DMS153 (cell line): ENCODE measurements at regions not wholly inside any gene's neighbourhood (a gene's known extent, or its start where the extent isn't known, plus 50 kb on each side); places are given as distances from the start of the nearest gene placed in this dataset.

Source experiments
- DNase-seq: peaks from one replicate; lab custom pipeline; 2025; lab: John Stamatoyannopoulos, UW

DNA sequence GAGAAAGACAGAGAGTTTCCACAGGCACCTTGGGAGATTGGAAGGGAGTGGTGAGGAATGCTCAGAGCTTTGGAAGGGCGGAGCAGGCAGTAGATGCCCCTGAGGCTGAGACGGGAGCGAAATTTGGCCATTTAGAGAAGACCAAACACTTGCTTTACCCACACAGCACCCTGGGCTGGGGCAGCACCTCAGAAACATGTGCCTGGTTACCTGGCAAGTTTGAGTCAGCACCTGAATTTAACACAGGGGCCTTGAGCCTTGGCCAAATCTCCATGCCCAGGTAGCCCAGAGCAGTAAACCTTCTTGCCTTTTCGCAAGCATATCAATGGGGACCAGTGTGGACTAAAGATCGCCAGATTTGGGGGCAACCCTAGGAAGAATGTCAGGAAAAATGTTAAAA lies 111.9 kb upstream of the NFE2L3 start:
- no peak for DNase-seq

DNA sequence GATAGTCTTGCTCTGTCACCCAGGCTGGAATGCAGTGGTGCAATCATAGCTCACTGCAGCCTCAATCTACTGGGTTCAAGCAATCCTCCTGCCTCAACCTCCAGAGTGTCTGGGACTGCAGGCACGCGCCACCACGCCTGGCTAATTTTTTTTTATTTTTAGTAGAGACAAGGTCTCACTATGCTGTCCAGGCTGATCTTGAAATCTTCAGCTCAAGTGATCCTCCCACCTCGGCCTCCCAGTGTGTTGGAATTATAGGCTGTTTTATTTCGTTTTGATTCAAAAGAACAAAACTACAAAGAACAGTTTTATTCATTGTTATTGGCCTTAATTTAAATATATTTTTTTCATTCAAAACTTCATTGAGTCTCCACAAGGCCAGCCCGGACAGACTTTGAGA lies 109.8 kb upstream of the NFE2L3 start:
- DNase-seq = no peak

DNA sequence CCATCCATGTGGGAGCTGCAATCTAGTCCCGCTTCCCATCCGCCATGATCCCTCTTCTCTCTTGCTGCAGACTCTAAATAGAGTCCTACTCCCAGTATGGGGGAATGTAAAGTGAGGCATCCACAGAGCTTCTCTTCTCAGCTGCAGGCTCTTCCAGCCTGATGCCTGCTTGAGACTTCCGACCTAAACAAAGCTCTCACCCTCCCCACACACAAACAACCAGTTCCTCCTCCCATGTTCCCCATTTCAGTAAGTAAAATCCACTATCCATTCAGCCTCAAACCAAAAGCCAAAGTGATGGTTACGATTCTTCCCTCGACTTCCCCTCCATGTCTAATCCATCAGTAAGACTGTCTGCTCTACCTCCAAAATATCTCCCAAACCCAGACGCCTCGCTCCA lies 108.2 kb upstream of the NFE2L3 start:
- no peak for DNase-seq

DNA sequence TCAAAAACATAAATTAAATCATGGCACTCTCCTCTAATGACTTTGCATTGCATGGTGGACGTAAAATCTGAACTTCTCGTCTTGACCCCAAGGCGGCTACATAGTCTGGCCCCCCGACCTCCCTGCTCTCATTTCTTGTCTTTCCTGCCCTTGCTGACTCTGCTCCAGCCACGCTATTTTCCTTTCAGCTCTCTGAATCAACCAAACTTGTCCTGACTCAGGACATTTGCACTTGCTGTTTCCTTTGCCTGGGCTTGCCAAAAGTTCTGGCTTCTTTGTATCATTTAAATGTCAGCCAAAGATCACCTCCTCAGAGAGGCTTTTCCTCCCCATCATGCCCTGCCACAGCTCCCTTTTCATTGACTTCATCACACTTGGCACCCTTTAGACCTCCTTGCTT lies 107.7 kb upstream of the NFE2L3 start:
- no peak for DNase-seq

DNA sequence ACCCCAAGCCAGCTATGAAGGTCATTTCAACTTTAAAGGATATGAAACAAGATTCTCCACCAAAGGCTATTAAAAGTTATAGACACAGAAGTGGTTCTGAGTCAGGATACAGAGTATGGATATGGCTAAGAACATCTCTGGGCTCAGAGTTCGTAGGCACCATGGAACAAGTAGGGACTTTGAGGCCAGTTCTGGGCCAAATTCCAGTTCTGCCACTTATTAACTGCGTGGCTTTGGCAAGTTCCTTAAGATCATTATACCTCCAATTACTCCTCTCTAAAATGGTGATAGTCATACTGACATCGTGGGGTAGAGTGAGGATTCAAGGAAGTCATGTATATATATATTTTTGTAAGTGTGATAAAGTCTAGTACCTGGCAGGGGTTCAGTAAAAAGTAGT lies 105.8 kb upstream of the NFE2L3 start:
- no peak for DNase-seq

DNA sequence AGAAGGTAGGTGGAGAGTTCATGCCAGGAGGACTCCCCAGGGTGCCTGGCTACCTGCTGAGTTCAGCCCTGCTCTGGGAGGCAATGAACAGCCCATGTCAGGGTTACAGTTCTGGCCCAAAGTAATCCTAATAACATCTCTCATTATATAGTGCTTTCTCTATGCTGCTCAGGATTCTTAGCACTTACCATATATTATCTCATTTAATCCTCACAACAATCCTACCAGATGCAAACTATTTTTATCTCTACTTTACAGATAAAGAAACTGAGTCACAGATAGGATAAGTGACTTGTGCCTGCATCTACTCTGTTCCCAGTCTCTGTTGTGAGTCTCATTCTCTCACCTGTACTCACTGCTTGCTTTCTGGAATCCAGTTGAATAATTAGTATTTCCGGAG lies 105.1 kb upstream of the NFE2L3 start:
- no peak for DNase-seq

DNA sequence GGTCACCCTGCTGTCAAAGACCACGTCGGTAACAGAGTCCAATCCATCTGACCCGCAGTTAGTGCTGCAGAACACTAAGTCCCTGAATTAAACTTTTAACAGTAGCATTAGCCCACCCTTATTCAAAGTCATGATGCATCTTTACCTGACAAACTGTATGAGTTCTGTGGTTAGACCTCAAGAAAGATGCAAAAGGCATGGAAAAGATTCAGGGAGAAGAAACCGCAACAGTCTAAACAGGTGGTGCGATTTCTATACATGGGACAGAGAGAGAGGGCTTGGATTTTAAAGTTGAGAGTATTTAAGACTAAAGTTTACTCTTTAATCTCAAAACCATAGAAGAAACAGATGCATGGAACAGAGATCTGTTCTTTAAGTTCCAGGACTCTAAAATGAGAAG lies 103.3 kb upstream of the NFE2L3 start:
- DNase-seq = no peak

DNA sequence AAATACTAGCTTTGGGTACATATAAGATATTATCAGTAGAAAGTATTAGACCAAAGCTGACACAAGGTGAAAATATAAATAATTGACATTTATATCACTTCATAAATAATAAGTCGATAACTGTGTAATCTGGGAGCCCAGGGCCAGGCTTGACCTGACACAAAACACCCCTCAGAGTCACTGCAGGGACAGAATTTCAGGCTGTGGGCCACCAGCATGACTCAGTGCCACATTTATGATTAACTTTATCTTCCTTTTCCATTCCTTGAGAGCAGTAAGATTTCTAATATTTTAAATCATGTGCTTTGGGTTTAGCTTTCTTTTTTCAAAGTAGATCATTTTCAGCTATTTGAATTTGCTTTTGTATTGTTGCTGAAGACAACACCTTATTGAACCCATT lies 102.9 kb upstream of the NFE2L3 start:
- no peak for DNase-seq

DNA sequence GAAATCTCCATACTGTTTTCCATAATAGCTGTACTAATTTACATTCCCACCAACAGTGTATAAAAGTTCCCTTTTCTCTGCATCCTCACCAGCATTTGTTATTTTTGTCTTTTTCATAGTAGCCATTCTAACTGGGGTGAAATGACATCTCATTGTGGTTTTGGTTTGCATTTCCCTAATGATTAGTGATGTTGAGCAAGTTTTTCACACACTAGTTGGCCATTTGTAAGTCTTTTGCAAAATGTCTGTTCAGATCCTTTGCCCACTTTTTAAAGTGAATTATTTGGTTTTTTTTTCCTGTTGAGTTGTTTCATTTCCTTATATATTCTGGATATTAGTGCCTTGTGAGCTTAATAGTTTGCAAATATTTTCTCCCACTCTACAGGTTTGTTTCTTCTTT lies 101.0 kb upstream of the NFE2L3 start:
- DNase-seq = no peak

DNA sequence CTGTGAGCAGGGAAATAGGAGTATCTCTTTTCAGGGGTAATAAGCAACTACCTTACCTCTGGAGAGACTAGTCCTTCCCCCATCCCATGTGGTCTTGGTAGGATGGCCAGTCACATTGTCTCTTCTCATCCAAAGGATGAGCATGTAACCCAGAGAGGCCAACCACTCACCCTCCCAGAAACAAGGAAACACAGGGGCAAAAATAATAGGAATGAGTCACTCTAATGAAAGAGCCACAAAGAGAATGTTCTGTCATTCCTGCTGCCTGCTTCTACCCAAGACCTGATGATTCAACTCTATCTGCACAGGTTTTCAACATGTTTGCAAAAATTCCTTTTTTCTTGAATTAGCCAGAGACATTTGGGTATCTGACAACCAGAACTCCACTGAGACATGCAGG lies 99.3 kb upstream of the NFE2L3 start:
- peak; percentile 31 for DNase-seq

DNA sequence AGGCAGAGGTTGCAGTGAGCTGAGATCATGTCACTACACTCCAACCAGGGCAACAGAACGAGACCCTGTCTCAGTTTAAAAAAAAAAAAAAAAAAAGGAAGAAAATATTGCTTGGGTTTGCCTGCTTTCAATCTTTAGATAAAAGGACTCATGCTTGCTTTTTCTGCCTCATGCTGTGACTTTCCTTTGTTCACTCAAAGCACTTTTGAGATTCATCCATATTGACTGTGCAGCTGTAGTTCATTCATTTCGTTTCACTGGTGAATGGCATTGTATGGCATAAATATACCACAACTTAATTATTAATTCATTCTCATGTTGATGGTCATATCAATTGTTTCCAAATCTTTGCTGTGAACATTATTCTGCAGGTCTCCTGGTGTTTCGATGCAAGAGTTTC lies 97.6 kb upstream of the NFE2L3 start:
- no peak for DNase-seq

DNA sequence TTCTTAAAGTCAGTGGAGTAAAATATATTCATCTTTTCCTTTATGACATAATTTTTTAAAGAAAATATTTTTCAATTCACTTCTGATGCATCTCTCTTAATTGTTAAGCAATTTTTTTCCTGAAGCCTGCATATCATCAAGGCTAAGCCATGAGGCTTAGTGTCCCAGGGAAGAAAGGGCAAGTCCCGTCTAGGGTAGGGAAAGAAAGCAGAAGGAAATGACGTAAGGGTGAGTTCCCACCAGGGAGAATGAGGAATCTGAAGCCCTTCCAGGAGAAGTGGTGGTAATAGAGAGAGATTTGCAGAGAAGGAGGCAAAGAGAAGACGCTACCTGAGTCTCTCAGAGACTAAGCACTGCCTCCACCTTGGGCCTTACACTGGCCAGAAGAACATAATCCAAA lies 96.8 kb upstream of the NFE2L3 start:
- no peak for DNase-seq

DNA sequence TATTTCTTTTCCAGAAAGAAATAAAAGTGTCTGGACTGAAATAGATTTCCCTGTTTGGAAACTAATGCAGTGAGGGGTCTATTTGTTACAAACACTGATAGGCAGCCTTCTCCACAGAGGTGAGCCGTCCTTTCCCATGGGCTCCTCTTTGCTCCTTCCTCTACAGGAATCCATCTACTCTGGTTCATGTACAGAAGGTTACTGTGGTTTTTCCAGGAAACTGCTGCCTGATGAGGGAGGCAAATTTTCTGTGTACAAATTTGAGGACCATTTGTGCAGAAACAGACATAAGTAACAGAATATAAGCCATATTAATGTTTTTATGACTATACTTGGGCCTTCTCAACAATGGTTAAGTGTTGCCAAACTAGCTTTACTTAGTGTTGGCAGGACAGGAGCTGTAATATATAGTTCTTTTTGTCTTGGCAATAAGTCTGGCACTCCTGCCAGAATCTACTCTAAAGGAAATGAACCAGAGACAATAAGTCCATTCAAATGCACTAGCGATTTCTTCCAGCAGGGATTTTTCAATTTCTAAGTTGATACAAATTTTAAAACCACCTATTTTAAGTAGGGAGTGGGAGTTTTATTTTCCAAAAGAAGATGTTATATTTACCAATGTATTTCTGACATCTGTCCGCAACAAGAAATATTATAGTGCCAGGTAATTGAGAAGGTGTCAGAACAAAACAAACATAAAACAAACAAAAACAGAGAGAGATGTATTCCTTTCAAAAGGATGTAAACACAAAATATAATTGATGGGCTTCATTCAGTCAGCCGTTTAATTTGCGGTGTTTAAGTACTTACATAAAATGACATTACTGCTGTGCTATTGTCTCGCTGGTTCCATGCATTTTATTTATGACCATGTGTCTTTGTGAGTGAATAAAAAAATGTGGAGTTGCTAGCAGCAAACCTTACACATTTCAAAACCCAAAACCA lies 91.0 kb upstream of the NFE2L3 start:
- DNase-seq = peak; percentile 90

DNA sequence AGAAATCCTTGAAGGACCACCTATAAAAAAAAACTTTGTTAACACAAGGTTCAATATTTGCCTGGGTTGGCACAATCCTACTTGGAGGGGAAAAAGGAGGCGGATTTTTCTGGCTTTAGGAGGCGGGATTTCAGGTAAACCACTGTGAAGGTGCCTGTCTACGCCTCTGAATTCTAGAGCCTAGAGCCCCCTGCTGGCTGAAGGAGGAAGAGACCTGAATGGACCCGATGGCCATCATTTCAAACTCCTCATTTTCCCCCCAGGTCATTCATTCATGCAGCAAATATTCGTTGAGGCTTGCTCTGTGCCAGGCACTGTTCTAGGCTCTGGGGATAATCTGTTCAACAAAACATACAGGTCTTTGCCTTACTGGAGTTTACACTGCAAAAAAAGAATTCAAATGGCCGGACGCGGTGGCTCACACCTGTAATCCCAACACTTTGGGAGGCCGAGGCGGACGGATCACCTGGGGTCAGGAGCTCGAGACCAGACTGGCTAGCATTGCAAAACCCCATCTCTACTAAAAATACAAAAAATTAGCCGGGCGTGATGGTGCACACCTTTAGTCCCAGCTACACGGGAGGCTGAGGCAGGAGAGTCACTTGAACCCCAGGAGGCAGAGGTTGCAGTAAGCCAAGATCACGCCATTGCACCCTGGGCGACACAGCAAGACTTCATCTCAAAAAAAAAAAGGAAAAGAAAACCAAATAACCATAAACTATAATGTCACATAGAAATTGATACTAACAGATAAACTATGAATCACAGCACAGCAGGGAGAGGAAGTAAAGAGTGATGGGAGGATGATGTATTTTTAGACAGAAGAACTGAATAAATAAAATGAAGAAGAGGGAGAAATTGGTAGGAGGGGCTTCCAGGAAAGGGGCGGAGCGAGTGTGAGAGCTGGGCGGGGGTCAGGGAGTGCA lies 90.1 kb upstream of the NFE2L3 start:
- DNase-seq = peak; percentile 88

DNA sequence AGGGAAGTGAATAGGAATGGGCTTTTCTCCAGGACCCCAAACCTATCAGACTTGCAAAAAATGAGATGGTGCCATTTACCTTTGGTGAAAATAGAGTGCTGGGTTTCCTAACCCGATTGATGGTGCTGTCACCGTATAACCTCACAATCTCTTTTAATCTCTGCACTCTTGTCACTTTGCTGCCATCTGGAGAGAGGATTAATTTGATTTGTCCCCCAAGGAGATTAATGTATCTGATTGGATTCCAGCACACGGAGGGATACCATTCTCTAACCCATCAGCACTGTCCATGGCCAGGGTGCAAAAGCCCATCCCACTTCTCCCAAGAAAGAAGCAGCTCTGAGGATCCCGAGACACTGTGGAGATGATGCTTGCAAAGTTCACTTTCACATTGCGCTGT lies 86.3 kb upstream of the NFE2L3 start:
- DNase-seq = no peak

DNA sequence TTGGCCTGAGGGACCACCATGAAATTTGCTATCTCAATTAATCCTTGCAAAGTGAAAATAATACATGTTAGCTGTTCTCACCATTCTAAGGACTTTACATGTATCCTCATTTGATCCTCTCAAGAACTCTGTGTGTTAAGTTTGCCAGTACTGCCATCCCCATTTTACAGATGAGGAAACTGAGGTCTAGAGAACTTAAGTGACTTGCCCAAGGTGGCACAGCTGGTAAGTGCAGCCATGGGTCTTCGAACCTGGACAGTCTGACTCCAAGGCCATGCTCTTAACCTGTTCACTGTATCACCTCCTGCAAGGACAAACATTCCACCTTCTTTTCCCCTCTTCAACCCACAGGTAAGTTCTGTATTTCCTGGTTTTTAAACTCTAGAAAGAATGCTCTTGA lies 85.3 kb upstream of the NFE2L3 start:
- no peak for DNase-seq

DNA sequence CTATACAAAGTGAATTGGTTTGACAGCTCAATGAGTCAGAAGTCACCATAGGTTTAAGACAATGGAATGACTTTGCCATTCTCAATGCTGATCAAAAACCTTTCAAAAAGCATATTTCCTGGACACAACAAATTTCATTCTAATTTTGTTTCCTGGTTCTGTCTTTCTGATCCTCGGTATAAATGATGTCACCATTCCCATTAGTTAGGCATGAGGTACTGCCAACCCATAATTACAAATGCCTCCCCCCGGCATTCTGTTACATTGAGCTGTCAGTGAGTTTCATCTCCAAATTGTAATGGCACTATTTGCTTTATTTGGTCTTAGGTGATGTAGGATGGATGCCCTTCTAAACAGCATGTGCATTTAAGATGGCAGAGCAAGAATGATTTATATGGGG lies 81.7 kb upstream of the NFE2L3 start:
- no peak for DNase-seq

DNA sequence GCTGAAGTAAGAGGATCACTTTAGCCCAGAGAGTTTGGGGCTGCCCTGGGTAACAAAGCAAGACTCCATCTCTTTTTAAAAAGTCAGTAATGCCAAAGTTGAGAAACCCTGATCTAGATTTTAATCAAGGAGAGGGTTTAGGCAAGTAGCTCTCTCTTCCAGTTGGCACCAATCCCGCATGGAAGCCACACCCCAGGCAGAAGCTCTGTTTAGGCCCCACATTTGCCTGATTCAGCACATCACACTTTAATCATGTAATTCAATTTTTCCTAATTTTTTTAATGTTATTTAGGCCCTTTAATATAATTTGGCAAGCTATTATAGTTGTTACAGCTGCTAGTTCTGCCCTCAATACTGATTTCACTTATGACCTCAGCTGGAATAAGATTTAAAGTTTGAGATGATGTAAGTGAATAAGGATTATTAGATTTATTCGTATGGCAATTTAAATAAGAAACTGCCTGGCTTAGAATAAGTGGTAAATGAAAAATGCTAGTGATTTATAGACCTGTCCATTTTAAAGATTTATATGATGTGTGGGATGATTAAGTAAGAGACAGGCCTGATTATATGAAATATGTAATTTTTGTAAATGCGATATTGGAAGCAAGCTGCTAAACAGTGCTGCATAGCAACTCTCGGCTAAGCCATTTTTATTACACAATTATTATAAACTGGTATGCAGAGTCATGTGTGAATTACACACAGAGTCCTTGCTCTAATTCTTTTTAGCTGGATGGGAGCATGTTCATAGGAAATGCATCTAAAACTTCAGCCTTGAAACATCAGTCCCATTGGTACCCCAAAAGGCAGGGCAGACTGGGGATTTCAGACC lies 80.2 kb upstream of the NFE2L3 start:
- no peak for DNase-seq

DNA sequence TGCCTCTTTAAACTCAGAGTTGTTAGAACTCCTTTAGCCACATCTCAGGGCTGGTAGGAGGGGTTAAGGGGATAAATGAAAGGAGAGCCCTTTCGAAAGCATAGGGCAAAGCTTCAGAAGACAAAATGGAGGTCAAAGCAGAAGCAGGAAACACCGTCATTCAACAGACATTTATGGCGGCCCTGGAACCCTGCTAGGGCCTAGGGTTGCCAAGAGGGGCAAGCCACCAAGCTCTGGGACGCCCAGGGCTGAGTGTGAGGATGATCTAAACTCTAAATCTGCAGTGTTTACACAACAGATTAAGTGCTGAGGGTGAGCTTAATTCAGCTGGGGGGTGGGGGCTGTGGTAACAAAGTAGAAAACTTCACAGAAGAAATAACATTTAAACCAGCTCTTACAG lies 79.0 kb upstream of the NFE2L3 start:
- no peak for DNase-seq

DNA sequence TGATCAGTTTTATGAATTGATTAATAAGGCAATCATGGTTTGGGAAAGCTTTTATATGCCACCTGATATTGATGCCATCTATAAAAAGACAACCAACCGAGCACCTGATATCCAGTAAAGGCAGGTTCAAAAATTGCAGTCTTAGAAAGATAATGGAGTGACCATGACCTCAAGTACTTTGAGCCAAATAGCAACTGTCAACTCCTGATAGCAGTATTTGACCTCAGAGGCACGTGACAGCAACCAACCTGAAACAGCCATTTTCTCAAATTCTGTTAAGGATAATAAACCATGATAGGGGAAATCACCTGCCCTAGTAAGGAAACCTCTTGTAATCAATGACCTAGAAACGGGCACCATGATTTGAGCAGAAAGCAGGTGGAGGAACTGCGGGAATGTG lies 77.1 kb upstream of the NFE2L3 start:
- no peak for DNase-seq

DNA sequence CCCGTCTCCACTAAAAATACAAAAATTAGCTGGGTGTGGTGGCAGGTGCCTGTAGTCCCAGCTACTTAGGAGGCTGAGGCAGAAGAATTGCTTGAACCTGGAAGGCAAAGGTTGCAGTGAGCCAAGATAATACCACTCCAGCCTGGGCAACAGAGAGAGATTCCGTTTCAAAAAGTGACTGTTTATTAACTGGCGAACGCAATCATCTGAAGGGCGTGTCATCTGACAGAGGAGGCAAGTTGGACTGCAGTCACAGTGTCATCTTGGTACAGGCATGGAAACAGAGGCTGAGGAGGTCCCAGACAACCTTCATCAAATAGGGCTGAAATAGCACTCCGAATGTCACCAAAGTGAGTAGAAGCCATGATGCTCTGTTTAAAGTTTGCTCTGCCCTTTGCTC lies 75.3 kb upstream of the NFE2L3 start:
- no peak for DNase-seq
